HepG2 (cell line): ENCODE measurements at regions not wholly inside any gene's neighbourhood (a gene's known extent, or its start where the extent isn't known, plus 50 kb on each side); places are given as distances from the start of the nearest gene placed in this dataset.

Source experiments
- ATAC-seq: fragments of 200-7000 bp; cut with Tn5 transposase; 3 replicates; pipeline ENCODE4 v1.9.1; 2020; ENCODE audit warnings: mild to moderate bottlenecking, moderate library complexity
- BruUV-seq: library from RNA; stranded (reverse); fragments of 400-500 nt; replicated peaks from 2 replicates; lab custom pipeline; 2021; lab: Mats Ljungman, UMichigan
- CTCF ChIA-PET: fragments of 300-600 bp; formaldehyde crosslinking; extraction: SDS; loops from one replicate; lab custom pipeline; 2021; ENCODE audit warnings: low total read pairs, inconsistent platforms, low intra/inter-chr PET ratio; lab: Yijun Ruan, JAX
- POLR2A ChIA-PET: fragments of 350-600 bp; sonication (Branson Sonifier 250); formaldehyde crosslinking; loops from one replicate; lab custom pipeline; 2020; ENCODE audit warnings: antibody characterized with exemption, inconsistent platforms; lab: Yijun Ruan, JAX
- DNase-seq: peaks from one replicate; pipeline ENCODE4 v3.0.0-alpha.2; 2015; ENCODE audit warnings: low spot score
- FAIRE-seq: peaks from 3 replicates; lab custom pipeline; 2011; peaks lifted over from hg19 to GRCh38; lab: Jason Lieb, UNC
- H2AFZ ChIP-seq: one replicate; pipeline ENCODE4 v1.6.1; 2011; ENCODE audit warnings: low read length, inconsistent platforms
- H3K27ac ChIP-seq: fragments of 300-600 bp; 3 replicates; pipeline ENCODE4 v1.8.0; 2011; ENCODE audit warnings: mixed run types, mild to moderate bottlenecking, mixed read lengths, low read length, inconsistent platforms; ENCODE audit not compliant: insufficient read depth; ENCODE audit errors: extremely low read length
- H3K27me3 ChIP-seq, 2 experiments: fragments of 200-600 bp in 1 of 2; 2 replicates in 1 of 2; 3 replicates in 1 of 2; pipeline versions ENCODE4 v1.6.0 to v1.8.0; 2011; ENCODE audit warnings: low read length in 2 of 2, mild to moderate bottlenecking in 2 of 2, moderate library complexity in 2 of 2, inconsistent platforms in 1 of 2; ENCODE audit not compliant: insufficient read depth in 2 of 2, control insufficient read depth in 1 of 2
- H3K36me3 ChIP-seq, 2 experiments: fragments of 200-600 bp in 1 of 2; replicated peaks in 1 of 2; 2 replicates in 1 of 2; 3 replicates in 1 of 2; pipeline versions ENCODE4 v1.5.1 to v1.8.0; 2011; ENCODE audit warnings: low read length in 2 of 2, inconsistent platforms in 1 of 2; ENCODE audit not compliant: insufficient read depth in 2 of 2, control insufficient read depth in 1 of 2
- H3K4me1 ChIP-seq: 2 replicates; pipeline ENCODE4 v1.5.1; 2012; ENCODE audit warnings: low read length, inconsistent platforms; ENCODE audit not compliant: insufficient read depth
- H3K4me2 ChIP-seq: 2 replicates; pipeline ENCODE4 v1.6.0; 2011; ENCODE audit warnings: low read depth, low read length, inconsistent platforms
- H3K4me3 ChIP-seq, 3 experiments: fragments of 200-600 bp in 1 of 3; sonication (generic), shearing (Covaris generic) in 1 of 3; replicated peaks in 1 of 3; 2 replicates each; pipeline ENCODE4 v1.5.1; 2011 to 2016; ENCODE audit warnings: low read length in 3 of 3, inconsistent platforms in 2 of 3, low read depth in 2 of 3, mild to moderate bottlenecking in 2 of 3, control low read depth in 1 of 3, mixed read lengths in 1 of 3; ENCODE audit not compliant: insufficient read depth in 1 of 3
- H3K79me2 ChIP-seq: one replicate; pipeline ENCODE4 v1.6.1; 2011; ENCODE audit warnings: low read length, inconsistent platforms; ENCODE audit not compliant: insufficient read depth
- H3K9ac ChIP-seq: 2 replicates; pipeline ENCODE4 v1.6.0; 2011; ENCODE audit warnings: mild to moderate bottlenecking, low read depth, low read length, inconsistent platforms; ENCODE audit not compliant: insufficient read depth
- H3K9me3 ChIP-seq: 2 replicates; pipeline ENCODE4 v1.5.1; 2012; ENCODE audit warnings: mild to moderate bottlenecking, low read length
- H4K20me1 ChIP-seq: 2 replicates; pipeline ENCODE4 v1.6.0; 2011; ENCODE audit warnings: inconsistent platforms, mild to moderate bottlenecking, low read length, moderate library complexity; ENCODE audit not compliant: insufficient read depth
- ATF4 ChIP-seq, 2 experiments: fragments of 450-650 bp in 1 of 2; sonication (generic) in 1 of 2; formaldehyde crosslinking; IDR thresholded peaks; 2 replicates each; pipeline versions ENCODE4 v1.5.0 to v1.8.0; 2020 to 2022; ENCODE audit warnings: mild to moderate bottlenecking in 1 of 2, missing genetic modification reagents in 1 of 2
- BORCS8-MEF2B ChIP-seq: sonication (generic); formaldehyde crosslinking; IDR thresholded peaks from 2 replicates; pipeline ENCODE4 v1.8.0; 2022; ENCODE audit warnings: mild to moderate bottlenecking, missing genetic modification reagents
- FOXM1 ChIP-seq: sonication (generic); formaldehyde crosslinking; IDR thresholded peaks from 2 replicates; pipeline ENCODE4 v1.5.0; 2020; ENCODE audit warnings: missing genetic modification reagents
- HCFC1 ChIP-seq: fragments of 150-350 bp; IDR thresholded peaks from 2 replicates; pipeline ENCODE4 v1.6.1; 2014; ENCODE audit warnings: low read depth, low read length
- IRF9 ChIP-seq: sonication (generic); formaldehyde crosslinking; IDR thresholded peaks from 2 replicates; pipeline ENCODE4 v1.8.0; 2022; ENCODE audit warnings: missing genetic modification reagents, mild to moderate bottlenecking, borderline replicate concordance
- ISL2 ChIP-seq: sonication (generic); formaldehyde crosslinking; IDR thresholded peaks from 2 replicates; pipeline ENCODE4 v1.5.0; 2020; ENCODE audit warnings: missing genetic modification reagents
- SIX4 ChIP-seq: sonication (generic); formaldehyde crosslinking; IDR thresholded peaks from 2 replicates; pipeline ENCODE4 v1.4.0; 2020; ENCODE audit warnings: missing genetic modification reagents
- SKI ChIP-seq: fragments of 450-650 bp; IDR thresholded peaks from one replicate; pipeline ENCODE4 v1.6.1; 2018; ENCODE audit warnings: mild to moderate bottlenecking; ENCODE audit not compliant: partially characterized antibody
- SYNCRIP ChIP-seq: fragments of 200-400 bp; formaldehyde crosslinking; IDR thresholded peaks from 2 replicates; pipeline ENCODE4 v1.6.1; 2018; ENCODE audit warnings: mild to moderate bottlenecking, low read depth, low read length; ENCODE audit not compliant: insufficient read depth
- TCF7 ChIP-seq: sonication (generic); IDR thresholded peaks from 2 replicates; pipeline ENCODE4 v1.6.1; 2016; ENCODE audit warnings: antibody characterized with exemption, low read depth
- ZBTB42 ChIP-seq: sonication (generic); formaldehyde crosslinking; IDR thresholded peaks from 2 replicates; pipeline ENCODE4 v1.5.0; 2020; ENCODE audit warnings: mild to moderate bottlenecking, missing genetic modification reagents
- ZGPAT ChIP-seq: IDR thresholded peaks from 2 replicates; pipeline ENCODE4 v1.6.1; 2016; ENCODE audit warnings: mild to moderate bottlenecking
- ZNF138 ChIP-seq: sonication (generic); formaldehyde crosslinking; IDR thresholded peaks from 2 replicates; pipeline ENCODE4 v1.5.0; 2020; ENCODE audit warnings: mild to moderate bottlenecking, low read depth, missing genetic modification reagents
- ZNF263 ChIP-seq: sonication (generic); formaldehyde crosslinking; IDR thresholded peaks from 2 replicates; pipeline ENCODE4 v1.4.0; 2020; ENCODE audit warnings: missing genetic modification reagents
- ZNF513 ChIP-seq: sonication (generic); formaldehyde crosslinking; conservative IDR thresholded peaks from 2 replicates; pipeline ENCODE4 v1.5.0; 2020; ENCODE audit warnings: missing genetic modification reagents
- ZNF616 ChIP-seq: sonication (generic); formaldehyde crosslinking; IDR thresholded peaks from 2 replicates; pipeline ENCODE4 v1.5.0; 2020; ENCODE audit warnings: low read depth, mild to moderate bottlenecking, missing genetic modification reagents
- WGBS: methylation state at CpG from one replicate; pipeline ENCODE4 v1.1.6; 2017; ENCODE audit warnings: low lambda C conversion rate; 5-methylcytosine and 5-hydroxymethylcytosine counted together
- in situ Hi-C: cut with HindIII; loops from 2 replicates; pipeline ENCODE4 v1.10.0; 2017; ENCODE audit warnings: low pct_unique_long_range_greater_than_20kb; ENCODE audit not compliant: extremely low pct_ligation_motif_present
- intact Hi-C: fragments of 100-400 bp; cut with micrococcal nuclease; formaldehyde crosslinking; loops from one replicate; pipeline ENCODE4 v1.10.0; 2022; ENCODE audit not compliant: unreplicated experiment
- TF ChIP-seq, protein P1 (sequence below): sonication (generic); formaldehyde crosslinking; IDR thresholded peaks from 2 replicates; pipeline ENCODE4; 2020; ENCODE audit warnings: missing genetic modification reagents, mild to moderate bottlenecking, borderline replicate concordance

DNA sequence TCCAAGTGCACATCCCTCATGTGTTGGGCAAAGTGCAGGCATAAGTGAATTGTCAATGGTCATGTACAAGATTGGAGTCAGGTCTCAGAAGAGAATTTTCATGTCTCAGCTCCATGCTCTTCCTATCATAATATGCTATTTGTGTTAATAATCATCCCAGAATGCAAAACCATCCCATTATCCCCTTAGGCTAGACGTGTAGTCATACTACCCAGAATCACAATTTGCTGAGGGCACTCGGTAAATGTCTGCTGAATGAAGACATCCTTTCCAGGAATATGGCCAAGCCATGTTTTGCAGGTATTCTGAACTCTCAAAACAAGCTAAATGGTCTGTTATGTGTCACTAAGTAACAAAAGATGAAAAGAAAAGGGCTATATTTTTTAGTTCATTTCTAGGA lies 263.8 kb downstream of the RAD51AP2 start (continued):
- no peak for TF ChIP-seq ZNF616 (CRISPR knock-in tag)
- TF ChIP-seq BORCS8-MEF2B (CRISPR knock-in tag) = no peak
- no peak for TF ChIP-seq ATF4 (CRISPR knock-in tag; IDR thresholded peaks at IDR 0.05)
- no peak for TF ChIP-seq ISL2 (CRISPR knock-in tag)
- no peak for TF ChIP-seq TCF7
- no peak for TF ChIP-seq SYNCRIP
- TF ChIP-seq SIX4 (CRISPR knock-in tag) = no peak
- TF ChIP-seq HCFC1 = no peak
- no peak for TF ChIP-seq SKI
- TF ChIP-seq ZNF263 (CRISPR knock-in tag) = no peak

DNA sequence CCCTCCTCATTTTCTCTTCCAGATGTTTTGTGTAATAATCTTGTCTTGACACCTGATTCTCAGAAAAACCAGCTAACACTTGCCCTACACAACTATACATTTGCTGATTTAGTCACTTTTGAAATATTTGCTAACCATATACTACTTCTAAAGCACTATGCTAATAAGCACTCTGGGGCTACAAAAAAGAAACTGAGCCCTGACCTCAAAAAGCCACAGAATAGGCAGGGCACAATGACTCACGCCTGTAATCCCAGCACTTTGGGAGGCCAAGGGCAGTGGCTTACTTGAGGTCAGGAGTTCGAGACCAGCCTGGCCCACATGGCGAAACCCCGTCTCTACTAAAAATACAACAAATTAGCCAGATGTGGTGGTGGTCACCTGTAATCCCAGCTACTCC lies 266.0 kb downstream of the RAD51AP2 start:
- no peak overlapping the region for H3K9ac ChIP-seq
- CTCF ChIA-PET = no interaction called here
- no peak for FAIRE-seq

More for the DNA sequence above, 266.0 kb downstream of the RAD51AP2 start:
- Histone ChIP-seq H3K4me3 (no peak overlapping the region), H3K27ac (no peak overlapping the region), H3K9me3 (no peaks in the 10 kb centered on the region), H4K20me1 (no peaks in the 10 kb centered on the region), H3K36me3 (no peaks in the 10 kb centered on the region), H3K79me2 (no peaks in the 10 kb centered on the region), H3K27me3 (peaks cover 0 to 5% of the 10 kb centered on the region in 2 experiments; a peak in 1 of 5 replicates), H3K4me2 (no peak overlapping the region), H3K4me1 (no peaks in the 10 kb centered on the region), H2AFZ (no peak overlapping the region)
- TF ChIP-seq ZGPAT (CRISPR knock-in tag) (no peak), ZNF138 (CRISPR knock-in tag) (no peak), IRF9 (no peak), ZBTB42 (CRISPR knock-in tag) (no peak), FOXM1 (CRISPR knock-in tag) (no peak), ZNF513 (no peak)
- TF ChIP-seq, protein P1, sequence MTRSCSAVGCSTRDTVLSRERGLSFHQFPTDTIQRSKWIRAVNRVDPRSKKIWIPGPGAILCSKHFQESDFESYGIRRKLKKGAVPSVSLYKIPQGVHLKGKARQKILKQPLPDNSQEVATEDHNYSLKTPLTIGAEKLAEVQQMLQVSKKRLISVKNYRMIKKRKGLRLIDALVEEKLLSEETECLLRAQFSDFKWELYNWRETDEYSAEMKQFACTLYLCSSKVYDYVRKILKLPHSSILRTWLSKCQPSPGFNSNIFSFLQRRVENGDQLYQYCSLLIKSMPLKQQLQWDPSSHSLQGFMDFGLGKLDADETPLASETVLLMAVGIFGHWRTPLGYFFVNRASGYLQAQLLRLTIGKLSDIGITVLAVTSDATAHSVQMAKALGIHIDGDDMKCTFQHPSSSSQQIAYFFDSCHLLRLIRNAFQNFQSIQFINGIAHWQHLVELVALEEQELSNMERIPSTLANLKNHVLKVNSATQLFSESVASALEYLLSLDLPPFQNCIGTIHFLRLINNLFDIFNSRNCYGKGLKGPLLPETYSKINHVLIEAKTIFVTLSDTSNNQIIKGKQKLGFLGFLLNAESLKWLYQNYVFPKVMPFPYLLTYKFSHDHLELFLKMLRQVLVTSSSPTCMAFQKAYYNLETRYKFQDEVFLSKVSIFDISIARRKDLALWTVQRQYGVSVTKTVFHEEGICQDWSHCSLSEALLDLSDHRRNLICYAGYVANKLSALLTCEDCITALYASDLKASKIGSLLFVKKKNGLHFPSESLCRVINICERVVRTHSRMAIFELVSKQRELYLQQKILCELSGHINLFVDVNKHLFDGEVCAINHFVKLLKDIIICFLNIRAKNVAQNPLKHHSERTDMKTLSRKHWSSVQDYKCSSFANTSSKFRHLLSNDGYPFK (CRISPR knock-in tag) = no peak
- ATAC-seq = no peak
- POLR2A ChIA-PET = no interaction called here
- no peak for DNase-seq
- WGBS = 55% methylated on average over 4 of the region's 4 CpGs
- intact Hi-C loops (no loop called here), in situ Hi-C loops (no loop called here)
- BruUV-seq = no TSS peak
